Keratinocyte (primary cell): ENCODE measurements at regions not wholly inside any gene's neighbourhood (a gene's known extent, or its start where the extent isn't known, plus 50 kb on each side); places are given as distances from the start of the nearest gene placed in this dataset.

Experiments used
- EZH2 ChIP-seq: IDR thresholded peaks from one replicate; pipeline ENCODE4 v1.6.1; 2012; ENCODE audit warnings: inconsistent platforms, mild to moderate bottlenecking, low read length, moderate library complexity
- TF ChIP-seq, protein P1 (sequence below), 3 experiments: IDR thresholded peaks in 1 of 3; conservative IDR thresholded peaks in 1 of 3; optimal IDR thresholded peaks in 1 of 3; 2 replicates in 2 of 3; 3 replicates in 1 of 3; pipeline versions ENCODE3 to v1.5.1; 2011; ENCODE audit warnings: low read length in 3 of 3, mild to moderate bottlenecking in 3 of 3, moderate library complexity in 2 of 3, control low read depth in 1 of 3, inconsistent platforms in 1 of 3; ENCODE audit not compliant: insufficient read depth in 2 of 3; ENCODE audit errors: extremely low read depth in 1 of 3

DNA sequence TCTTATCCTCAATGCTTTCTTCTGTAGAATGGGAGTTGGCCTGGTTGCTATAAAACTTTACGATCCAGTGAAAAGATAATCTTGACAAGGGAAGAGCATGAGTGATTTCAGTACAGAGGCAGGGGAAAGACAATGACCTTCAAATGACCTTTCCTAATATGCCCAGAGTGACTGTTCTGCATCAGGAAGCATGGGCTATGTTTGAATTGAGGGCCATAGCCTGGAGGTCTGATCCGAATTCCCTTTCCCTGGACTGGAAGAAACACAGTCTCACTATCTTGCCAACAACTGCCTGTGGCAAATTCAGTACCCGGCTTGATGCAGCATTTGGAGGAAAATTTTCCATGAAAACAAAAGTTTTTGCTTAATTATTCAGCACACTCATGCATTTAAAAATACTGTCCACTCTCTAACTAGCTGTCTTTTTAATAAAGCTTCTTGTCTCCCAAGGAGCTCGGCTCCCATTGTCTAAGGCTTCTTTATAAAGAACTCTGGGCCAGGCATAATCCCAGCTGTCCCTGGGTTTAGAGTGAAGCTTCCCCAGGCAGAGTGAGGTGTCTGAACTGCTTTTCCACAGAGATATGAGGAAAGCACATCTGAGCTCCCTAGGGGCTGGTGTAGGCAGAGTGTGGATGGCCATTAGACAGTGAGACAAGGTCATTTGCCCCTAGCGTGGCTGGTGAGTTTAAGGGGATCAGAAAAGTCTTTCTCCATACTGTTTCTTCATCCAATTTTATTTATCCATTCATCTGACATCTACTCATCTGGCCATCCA lies 132.7 kb upstream of the CADM1 start:
- TF ChIP-seq, protein P1, sequence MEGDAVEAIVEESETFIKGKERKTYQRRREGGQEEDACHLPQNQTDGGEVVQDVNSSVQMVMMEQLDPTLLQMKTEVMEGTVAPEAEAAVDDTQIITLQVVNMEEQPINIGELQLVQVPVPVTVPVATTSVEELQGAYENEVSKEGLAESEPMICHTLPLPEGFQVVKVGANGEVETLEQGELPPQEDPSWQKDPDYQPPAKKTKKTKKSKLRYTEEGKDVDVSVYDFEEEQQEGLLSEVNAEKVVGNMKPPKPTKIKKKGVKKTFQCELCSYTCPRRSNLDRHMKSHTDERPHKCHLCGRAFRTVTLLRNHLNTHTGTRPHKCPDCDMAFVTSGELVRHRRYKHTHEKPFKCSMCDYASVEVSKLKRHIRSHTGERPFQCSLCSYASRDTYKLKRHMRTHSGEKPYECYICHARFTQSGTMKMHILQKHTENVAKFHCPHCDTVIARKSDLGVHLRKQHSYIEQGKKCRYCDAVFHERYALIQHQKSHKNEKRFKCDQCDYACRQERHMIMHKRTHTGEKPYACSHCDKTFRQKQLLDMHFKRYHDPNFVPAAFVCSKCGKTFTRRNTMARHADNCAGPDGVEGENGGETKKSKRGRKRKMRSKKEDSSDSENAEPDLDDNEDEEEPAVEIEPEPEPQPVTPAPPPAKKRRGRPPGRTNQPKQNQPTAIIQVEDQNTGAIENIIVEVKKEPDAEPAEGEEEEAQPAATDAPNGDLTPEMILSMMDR (optimal IDR thresholded peaks at IDR 0.05 in 1 of 3, IDR thresholded peaks at IDR 0.05 in 1 of 3, conservative IDR thresholded peaks at IDR 0.05 in 1 of 3; ENCODE audit: extremely low read depth in 1 of 3, insufficient read depth in 2 of 3, low read length in 3 of 3) = no peak
- TF ChIP-seq EZH2 = no peak
